H9 (cell line): ENCODE measurements at regions not wholly inside any gene's neighbourhood (a gene's known extent, or its start where the extent isn't known, plus 50 kb on each side); places are given as distances from the start of the nearest gene placed in this dataset.

ENCODE experiments used
- DNase-seq: peaks from one replicate; pipeline ENCODE4 v3.0.0-alpha.2; 2017
- H2AFZ ChIP-seq: one replicate; pipeline ENCODE4 v1.6.1; 2013; ENCODE audit warnings: mild to moderate bottlenecking, low read length, control low read depth, moderate library complexity
- H2AK5ac ChIP-seq: 2 replicates; pipeline ENCODE4 v1.6.1; 2013; ENCODE audit warnings: low read length, control low read depth, mixed read lengths; ENCODE audit not compliant: insufficient read length
- H2BK120ac ChIP-seq: one replicate; pipeline ENCODE4 v1.6.1; 2013; ENCODE audit warnings: low read depth, mild to moderate bottlenecking, low read length, control low read depth, inconsistent platforms; ENCODE audit not compliant: poor library complexity, severe bottlenecking
- H2BK12ac ChIP-seq: 2 replicates; pipeline ENCODE4 v1.6.1; 2013; ENCODE audit warnings: low read length, control low read depth, mixed read lengths, low read depth; ENCODE audit not compliant: insufficient read length
- H2BK15ac ChIP-seq: 2 replicates; pipeline ENCODE4 v1.6.1; 2013; ENCODE audit warnings: low read depth, low read length, control low read depth
- H2BK20ac ChIP-seq: one replicate; pipeline ENCODE4 v1.6.1; 2013; ENCODE audit warnings: low read depth, mild to moderate bottlenecking, low read length, control low read depth, inconsistent platforms; ENCODE audit not compliant: poor library complexity, severe bottlenecking
- H2BK5ac ChIP-seq: 2 replicates; pipeline ENCODE4 v1.6.1; 2013; ENCODE audit warnings: low read length, control low read depth, mixed read lengths; ENCODE audit not compliant: insufficient read length
- H3K14ac ChIP-seq: 2 replicates; pipeline ENCODE4 v1.6.1; 2013; ENCODE audit warnings: low read length, control low read depth; ENCODE audit not compliant: insufficient read depth
- H3K18ac ChIP-seq: 2 replicates; pipeline ENCODE4 v1.6.1; 2013; ENCODE audit warnings: low read depth, mild to moderate bottlenecking, mixed read lengths, low read length, control low read depth; ENCODE audit not compliant: insufficient read length
- H3K23ac ChIP-seq: 2 replicates; pipeline ENCODE4 v1.6.1; 2013; ENCODE audit warnings: low read length, control low read depth, mixed read lengths, low read depth; ENCODE audit not compliant: insufficient read length
- H3K23me2 ChIP-seq: 2 replicates; pipeline ENCODE4 v1.6.1; 2013; ENCODE audit warnings: low read depth, mild to moderate bottlenecking, mixed read lengths, low read length, control low read depth; ENCODE audit not compliant: insufficient read length, poor library complexity, severe bottlenecking
- H3K27ac ChIP-seq: 2 replicates; pipeline ENCODE4 v1.5.1; 2013; ENCODE audit warnings: low read length, control low read depth, mixed read lengths, low read depth; ENCODE audit not compliant: insufficient read length
- H3K27me3 ChIP-seq: 2 replicates; pipeline ENCODE4 v1.6.1; 2013; ENCODE audit warnings: low read length, control low read depth, inconsistent platforms; ENCODE audit not compliant: insufficient read depth
- H3K4ac ChIP-seq: 2 replicates; pipeline ENCODE4 v1.6.1; 2013; ENCODE audit warnings: low read depth, mild to moderate bottlenecking, control low read depth, inconsistent platforms, low read length, moderate library complexity
- H3K4me1 ChIP-seq: 2 replicates; pipeline ENCODE4 v1.6.1; 2013; ENCODE audit warnings: low read length, control low read depth, inconsistent platforms; ENCODE audit not compliant: insufficient read depth
- H3K4me2 ChIP-seq: 2 replicates; pipeline ENCODE4 v1.6.1; 2013; ENCODE audit warnings: low read length, control low read depth, mixed read lengths; ENCODE audit not compliant: insufficient read length, insufficient read depth
- H3K56ac ChIP-seq: 2 replicates; pipeline ENCODE4 v1.6.1; 2013; ENCODE audit warnings: low read depth, mild to moderate bottlenecking, mixed read lengths, low read length, control low read depth; ENCODE audit not compliant: insufficient read length
- H3K79me1 ChIP-seq: 2 replicates; pipeline ENCODE4 v1.6.1; 2013; ENCODE audit warnings: low read depth, mild to moderate bottlenecking, moderate library complexity, low read length, control low read depth, inconsistent platforms; ENCODE audit not compliant: insufficient read depth, poor library complexity, severe bottlenecking
- H3K79me2 ChIP-seq: 2 replicates; pipeline ENCODE4 v1.6.1; 2013; ENCODE audit warnings: low read length, control low read depth, inconsistent platforms; ENCODE audit not compliant: insufficient read depth
- H3K9ac ChIP-seq: 2 replicates; pipeline ENCODE4 v1.6.1; 2013; ENCODE audit warnings: low read length, control low read depth, mixed read lengths; ENCODE audit not compliant: insufficient read length; ENCODE audit errors: extremely low read depth
- H3K9me3 ChIP-seq: one replicate; pipeline ENCODE4 v1.6.1; 2013; ENCODE audit warnings: low read depth, low read length, inconsistent platforms; ENCODE audit not compliant: control insufficient read depth
- H3T11ph ChIP-seq: one replicate; pipeline ENCODE4 v1.6.1; 2013; ENCODE audit warnings: mild to moderate bottlenecking, low read length, control low read depth, inconsistent platforms
- H4K20me1 ChIP-seq: one replicate; pipeline ENCODE4 v1.6.1; 2013; ENCODE audit not compliant: control insufficient read depth, insufficient read length, insufficient read depth
- H4K5ac ChIP-seq: 2 replicates; pipeline ENCODE4 v1.6.1; 2013; ENCODE audit warnings: low read depth, mild to moderate bottlenecking, mixed read lengths, low read length, control low read depth; ENCODE audit not compliant: insufficient read length
- H4K8ac ChIP-seq: replicated peaks from 2 replicates; pipeline ENCODE4 v1.6.1; 2013; ENCODE audit warnings: low read length, control low read depth, mixed read lengths, low read depth; ENCODE audit not compliant: insufficient read length
- H4K91ac ChIP-seq: 2 replicates; pipeline ENCODE4 v1.6.1; 2013; ENCODE audit warnings: low read depth, mild to moderate bottlenecking, moderate library complexity, mixed read lengths, low read length, control low read depth; ENCODE audit not compliant: insufficient read length
- H3K27ac Mint-ChIP-seq, 3 experiments: 2 replicates in 2 of 3; 3 replicates in 1 of 3; pipeline ENCODE4 v1.8.0; 2020 to 2021; ENCODE audit warnings: mixed read lengths in 3 of 3, mild to moderate bottlenecking in 1 of 3, moderate library complexity in 1 of 3
- H3K27me3 Mint-ChIP-seq: 2 replicates; pipeline ENCODE4 v1.8.0; 2021; ENCODE audit warnings: low read depth, mild to moderate bottlenecking, moderate library complexity, mixed read lengths
- H3K36me3 Mint-ChIP-seq, 3 experiments: 2 replicates in 2 of 3; 3 replicates in 1 of 3; pipeline ENCODE4 v1.8.0; 2020 to 2021; ENCODE audit warnings: low read depth in 3 of 3, mixed read lengths in 3 of 3; ENCODE audit not compliant: insufficient read depth in 1 of 3
- H3K4me1 Mint-ChIP-seq, 2 experiments: 2 replicates each; pipeline ENCODE4 v1.8.0; 2020; ENCODE audit warnings: mixed read lengths in 2 of 2
- H3K4me3 Mint-ChIP-seq, 2 experiments: 2 replicates in 1 of 2; 3 replicates in 1 of 2; pipeline ENCODE4 v1.8.0; 2020 to 2021; ENCODE audit warnings: mild to moderate bottlenecking in 2 of 2, mixed read lengths in 2 of 2, moderate library complexity in 1 of 2
- H3K9me3 Mint-ChIP-seq, 2 experiments: 2 replicates in 1 of 2; 3 replicates in 1 of 2; pipeline ENCODE4 v1.8.0; 2020; ENCODE audit warnings: mild to moderate bottlenecking in 2 of 2, mixed read lengths in 2 of 2, moderate library complexity in 1 of 2
- CTCF ChIP-seq: fragments of 200-600 bp; sonication (generic); conservative IDR thresholded peaks from 3 replicates; pipeline ENCODE4 v1.8.0; 2021; ENCODE audit warnings: antibody characterized with exemption, mild to moderate bottlenecking
- WGBS: extraction: QIAGEN DNeasy Blood & Tissue Kit; methylation state at CpG from one replicate; pipeline ENCODE4 v1.1.7; 2013; ENCODE audit warnings: missing lambda C conversion rate, low lambda C conversion rate, mixed read lengths; ENCODE audit not compliant: insufficient read length; ENCODE audit errors: extremely low coverage; 5-methylcytosine and 5-hydroxymethylcytosine counted together

- no peak overlapping the region for H3K18ac ChIP-seq
- H3K9me3 Mint-ChIP-seq, result no peaks in the 10 kb centered on the region
- DNase-seq, result peak; percentile 7
- no peaks in the 10 kb centered on the region for H3K27me3 ChIP-seq
- no peaks in the 10 kb centered on the region for H3K36me3 Mint-ChIP-seq
- H3K4me2 ChIP-seq, result no peak overlapping the region
- H3K56ac ChIP-seq, result no peak overlapping the region
- no CpG with 5 or more reads among the region's 9 CpGs for WGBS
- H3K27me3 Mint-ChIP-seq, result peaks cover 9% of the 10 kb centered on the region
- H2BK120ac ChIP-seq, result no peak overlapping the region
- no peak overlapping the region for H2BK12ac ChIP-seq
- H3T11ph ChIP-seq, result no peak overlapping the region
- no peaks in the 10 kb centered on the region for H3K79me2 ChIP-seq
- no peaks in the 10 kb centered on the region for H3K4me1 ChIP-seq
- H3K27ac Mint-ChIP-seq, result no peak overlapping the region
- H3K9ac ChIP-seq, result no peak overlapping the region
- no peak overlapping the region for H4K91ac ChIP-seq
- no peak for TF ChIP-seq CTCF
- H4K5ac ChIP-seq, result no peak overlapping the region
- H3K79me1 ChIP-seq, result no peaks in the 10 kb centered on the region
- H3K23ac ChIP-seq, result no peak overlapping the region
- H2BK15ac ChIP-seq, result no peak overlapping the region
- H4K8ac ChIP-seq, result no peak overlapping the region
- no peak overlapping the region for H2AK5ac ChIP-seq
- peaks cover 22 to 29% of the 10 kb centered on the region in 2 experiments for H3K4me1 Mint-ChIP-seq
- H3K4ac ChIP-seq, result no peak overlapping the region
- no peak overlapping the region for H3K14ac ChIP-seq
- no peak overlapping the region for H3K4me3 Mint-ChIP-seq
- H3K27ac ChIP-seq, result no peak overlapping the region
- no peaks in the 10 kb centered on the region for H3K23me2 ChIP-seq
- H2BK5ac ChIP-seq, result no peak overlapping the region
- no peak overlapping the region for H2BK20ac ChIP-seq
- H2AFZ ChIP-seq, result no peak overlapping the region
- no peaks in the 10 kb centered on the region for H3K9me3 ChIP-seq
- H4K20me1 ChIP-seq, result peaks cover 3% of the 10 kb centered on the region
These were observed 100.2 kb upstream of the TEX51 start for GRCh38 chr2:126798276-126799140.
